GM21515 (cell line): ENCODE measurements at regions not wholly inside any gene's neighbourhood (a gene's known extent, or its start where the extent isn't known, plus 50 kb on each side); places are given as distances from the start of the nearest gene placed in this dataset.

ENCODE experiments used
- ATAC-seq: cut with Tn5 transposase; IDR thresholded peaks from one replicate; pipeline ENCODE4 v1.9.1; 2021; ENCODE audit not compliant: unreplicated experiment

- no peak for ATAC-seq
Measured at GRCh38 chr10:107264742-107265141, 100.2 kb upstream of the SORCS1 start.

- no peak for ATAC-seq
Measured at GRCh38 chr10:107244122-107244521, 79.6 kb upstream of the SORCS1 start.

GRCh38 chr10:107238275-107238674, 73.8 kb upstream of the SORCS1 start:
- no peak for ATAC-seq

GRCh38 chr10:107232013-107232412, 67.5 kb upstream of the SORCS1 start:
- no peak for ATAC-seq

GRCh38 chr10:107230887-107231286, 66.4 kb upstream of the SORCS1 start:
- ATAC-seq: no peak

- ATAC-seq: no peak
Measured at GRCh38 chr10:107215681-107216080, 51.2 kb upstream of the SORCS1 start.
